ENCODE measurements at regions not wholly inside any gene's neighbourhood (a gene's known extent, or its start where the extent isn't known, plus 50 kb on each side); places are given as distances from the start of the nearest gene placed in this dataset.

GRCh38 chr11:90845126-90845525, 622.3 kb upstream of the CHORDC1 start:
- POLR2A ChIA-PET, result no interaction called here
- DNase-seq, result no peak
- TF ChIP-seq RAD21 (IDR thresholded peaks at IDR 0.05; ENCODE audit: low read length) (no peak), RCOR1 (IDR thresholded peaks at IDR 0.05; ENCODE audit: low read length) (no peak), GATA2 (CRISPR knock-in tag; IDR thresholded peaks at IDR 0.05) (no peak), ZBTB33 (IDR thresholded peaks at IDR 0.05; ENCODE audit: borderline replicate concordance, low read depth) (no peak), MXI1 (IDR thresholded peaks at IDR 0.05; ENCODE audit: low read depth, low read length) (no peak), REST (IDR thresholded peaks at IDR 0.05; ENCODE audit: low read depth, low read length) (no peak), ELF1 (IDR thresholded peaks at IDR 0.05) (no peak), NFIC (IDR thresholded peaks at IDR 0.05; ENCODE audit: borderline replicate concordance) (no peak), JUND (IDR thresholded peaks at IDR 0.05) (no peak), YY1 (IDR thresholded peaks at IDR 0.05; ENCODE audit: low read depth) (no peak), RFX5 (IDR thresholded peaks at IDR 0.05; ENCODE audit: low read length) (no peak), TEAD4 (IDR thresholded peaks at IDR 0.05; ENCODE audit: borderline replicate concordance, insufficient read depth) (no peak), FOXM1 (IDR thresholded peaks at IDR 0.05; ENCODE audit: low read depth) (no peak), USF1 (IDR thresholded peaks at IDR 0.05; ENCODE audit: borderline replicate concordance, low read depth) (no peak), TAF1 (IDR thresholded peaks at IDR 0.05; ENCODE audit: borderline replicate concordance, low read depth, low read length) (no peak), MAX (IDR thresholded peaks at IDR 0.05; ENCODE audit: low read depth) (no peak), RXRA (IDR thresholded peaks at IDR 0.05; ENCODE audit: borderline replicate concordance, low read depth) (no peak), FOSL2 (IDR thresholded peaks at IDR 0.05; ENCODE audit: borderline replicate concordance, low read depth) (no peak), USF2 (IDR thresholded peaks at IDR 0.05; ENCODE audit: borderline replicate concordance, low read depth, low read length) (no peak)

More at GRCh38 chr11:90845126-90845525, 622.3 kb upstream of the CHORDC1 start:
- H3K9me3 ChIP-seq, result no peaks in the 10 kb centered on the region
- no peaks in the 10 kb centered on the region for H3K79me2 ChIP-seq (ENCODE audit: insufficient read depth)
- CTCF ChIA-PET, result no interaction called here
- H4K20me1 ChIP-seq (ENCODE audit: insufficient read depth), result no peaks in the 10 kb centered on the region
- WGBS (ENCODE audit: low lambda C conversion rate), result 20% methylated on average over 1 of the region's 1 CpG
- H3K4me2 ChIP-seq, result no peak overlapping the region
- no peak overlapping the region for H3K27ac ChIP-seq (ENCODE audit: low read depth in 2 of 2, low read length in 1 of 2)
- no peaks in the 10 kb centered on the region for H3K36me3 ChIP-seq (replicated peaks in 1 of 2; ENCODE audit: control insufficient read depth in 1 of 2, insufficient read depth in 2 of 2, low read length in 1 of 2)
- H2AFZ ChIP-seq (ENCODE audit: low read depth), result no peak overlapping the region
- H3K4me1 ChIP-seq (ENCODE audit: control insufficient read depth in 1 of 2, insufficient read depth in 2 of 2, low read depth in 1 of 2, low read length in 1 of 2), result peaks cover 0 to 3% of the 10 kb centered on the region in 2 experiments; a peak in 1 of 4 replicates
- H3K9ac ChIP-seq, result no peak overlapping the region
- H3K27me3 ChIP-seq (ENCODE audit: insufficient read depth), result no peaks in the 10 kb centered on the region
- H3K9me2 ChIP-seq, result no peaks in the 10 kb centered on the region
- no peak overlapping the region for H3K4me3 ChIP-seq (ENCODE audit: low read depth in 2 of 2, low read length in 1 of 2)
- no peaks in the 10 kb centered on the region for H3F3A ChIP-seq (replicated peaks; ENCODE audit: insufficient read depth)

Measured in SK-N-SH (cell line).